Non-pigmented ciliary epithelial cell (primary cell): ENCODE measurements at regions not wholly inside any gene's neighbourhood (a gene's known extent, or its start where the extent isn't known, plus 50 kb on each side); places are given as distances from the start of the nearest gene placed in this dataset.

ENCODE experiments used
- DNase-seq: peaks from one replicate; pipeline ENCODE4 v3.0.0-alpha.2; 2010; ENCODE audit warnings: low read depth

DNA sequence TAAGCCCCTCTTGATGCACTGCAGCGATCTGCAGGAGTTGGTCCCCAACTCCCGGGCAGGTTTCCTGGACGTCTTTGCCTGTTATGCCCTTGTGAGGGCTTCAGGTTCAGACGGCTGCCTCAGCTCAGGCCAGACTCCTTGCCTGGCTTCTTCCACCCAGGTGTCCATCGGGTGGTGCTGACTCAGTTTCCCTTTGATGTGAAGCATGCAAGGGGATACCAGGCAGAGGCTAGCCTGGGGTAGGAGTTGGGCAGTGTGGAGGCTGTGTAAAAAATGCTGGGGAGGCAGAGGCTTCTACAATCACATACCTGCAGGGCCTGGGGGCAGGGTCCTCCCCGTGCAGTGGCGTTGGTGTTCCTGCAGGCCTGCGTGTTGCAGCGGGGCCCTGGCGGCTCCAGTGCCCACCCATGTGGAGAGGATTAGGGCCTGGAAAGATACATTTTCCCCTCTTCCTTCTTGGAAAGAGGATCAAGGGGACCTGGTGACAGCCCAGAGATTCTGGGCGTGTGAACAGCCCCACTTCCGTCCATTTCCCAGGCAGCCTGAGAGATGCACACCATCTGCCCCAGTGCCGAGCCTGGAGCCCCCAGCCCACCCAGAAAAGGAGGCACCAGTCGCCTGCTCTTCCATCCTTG, 338.3 kb downstream of the DYSF start:
- no peak for DNase-seq

DNA sequence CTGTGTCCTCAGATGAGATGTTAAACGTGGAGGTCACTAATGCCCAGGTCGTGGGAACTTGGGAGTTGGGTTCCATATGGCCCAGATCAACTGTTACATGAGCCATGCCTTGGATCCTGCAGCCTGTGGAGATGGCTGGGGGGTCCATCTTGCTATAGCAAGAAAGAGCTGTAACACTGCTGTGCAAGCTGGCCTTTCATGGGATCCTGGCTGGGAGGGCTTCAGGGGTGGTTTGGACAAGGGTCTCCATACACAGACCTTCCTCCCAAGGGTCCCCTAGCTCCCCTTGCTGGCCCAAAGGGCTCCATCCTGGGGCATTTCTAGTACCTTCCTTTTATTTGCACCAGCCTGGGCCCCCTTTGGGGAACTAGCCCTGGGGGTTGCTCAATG, 337.7 kb downstream of the DYSF start:
- DNase-seq = no peak

DNA sequence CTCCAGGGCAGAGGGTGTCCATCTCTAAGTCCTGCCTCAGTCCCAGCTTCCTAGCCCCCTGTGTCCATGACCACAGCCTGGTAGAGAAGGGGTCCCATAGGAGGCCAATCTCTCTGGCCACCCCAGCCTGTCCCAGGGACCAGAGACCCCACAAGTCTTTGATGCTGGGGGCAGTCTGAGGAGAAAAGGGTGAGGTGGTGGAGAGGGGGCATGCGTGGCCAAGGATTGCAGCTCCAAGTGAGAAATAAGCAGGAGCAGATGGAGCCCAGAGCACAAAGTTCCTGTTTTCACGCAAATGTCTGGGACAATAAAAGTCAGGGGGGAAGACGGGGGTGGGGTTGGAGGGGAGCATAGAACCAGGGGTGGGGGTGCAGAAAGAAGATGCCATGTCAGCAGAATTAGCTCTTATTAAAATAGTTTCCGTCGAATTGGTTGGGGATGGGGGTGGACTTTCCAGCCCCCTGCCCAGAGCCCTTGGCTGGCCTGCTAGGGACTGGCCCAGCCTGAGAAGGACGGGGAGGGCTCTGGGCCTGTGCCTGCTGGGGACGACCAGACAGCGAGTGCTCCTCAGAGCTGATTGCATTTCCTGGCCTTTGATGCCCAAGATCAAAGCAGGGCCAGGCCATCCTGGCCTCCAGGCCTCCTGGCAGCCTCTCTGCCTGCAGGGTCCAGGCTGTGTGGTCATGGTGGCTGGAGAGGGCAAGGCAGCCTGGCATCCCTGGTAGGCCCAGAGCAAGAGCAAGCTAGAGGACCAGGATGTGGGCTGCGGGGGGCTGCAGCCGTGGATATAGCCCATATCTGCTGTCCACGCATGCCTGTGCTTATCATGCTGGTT, 337.1 kb downstream of the DYSF start:
- no peak for DNase-seq

- DNase-seq = no peak
Measured at GRCh38 chr2:71789556-71790204, 336.3 kb downstream of the DYSF start.

GRCh38 chr2:71788601-71789240, 335.4 kb downstream of the DYSF start:
- DNase-seq = no peak

- no peak for DNase-seq
Measured at GRCh38 chr2:71788186-71788525, 334.8 kb downstream of the DYSF start.

DNA sequence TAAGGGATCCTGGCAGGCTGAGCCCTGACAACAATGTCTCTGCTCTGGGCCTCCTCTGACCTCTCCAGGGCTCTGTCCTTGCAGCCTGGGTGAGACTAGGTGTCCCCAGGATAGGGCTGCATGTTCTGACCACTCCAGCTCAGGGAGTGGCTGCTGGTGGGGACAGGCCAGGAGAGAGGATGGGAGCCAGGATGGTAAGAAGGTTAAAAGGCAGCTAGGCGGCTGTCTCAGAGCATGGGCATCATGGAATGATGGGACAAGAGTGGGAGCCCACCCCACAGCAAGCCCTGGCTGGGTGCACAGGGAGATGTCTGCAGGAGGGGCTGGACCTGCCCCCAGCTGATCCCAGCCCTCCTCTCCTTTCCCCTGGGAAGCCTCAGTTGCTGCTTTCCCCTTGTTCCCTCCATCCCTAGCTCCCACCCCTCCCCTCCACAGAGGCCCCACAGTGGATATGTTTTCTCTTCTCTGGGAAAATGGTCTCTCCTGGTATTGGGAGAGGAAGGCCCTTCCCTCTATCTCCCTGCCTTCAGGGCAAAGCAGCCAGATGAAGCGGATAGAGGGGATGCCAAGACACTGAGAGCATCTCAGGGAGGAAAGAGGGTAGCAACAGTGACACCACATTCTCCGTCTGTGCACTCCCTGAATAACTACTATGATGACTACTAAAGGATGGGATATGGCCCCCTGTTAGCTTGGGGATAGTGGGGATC, 334.3 kb downstream of the DYSF start:
- no peak for DNase-seq

- DNase-seq = no peak
Measured at GRCh38 chr2:71787108-71787415, 333.7 kb downstream of the DYSF start.

DNA sequence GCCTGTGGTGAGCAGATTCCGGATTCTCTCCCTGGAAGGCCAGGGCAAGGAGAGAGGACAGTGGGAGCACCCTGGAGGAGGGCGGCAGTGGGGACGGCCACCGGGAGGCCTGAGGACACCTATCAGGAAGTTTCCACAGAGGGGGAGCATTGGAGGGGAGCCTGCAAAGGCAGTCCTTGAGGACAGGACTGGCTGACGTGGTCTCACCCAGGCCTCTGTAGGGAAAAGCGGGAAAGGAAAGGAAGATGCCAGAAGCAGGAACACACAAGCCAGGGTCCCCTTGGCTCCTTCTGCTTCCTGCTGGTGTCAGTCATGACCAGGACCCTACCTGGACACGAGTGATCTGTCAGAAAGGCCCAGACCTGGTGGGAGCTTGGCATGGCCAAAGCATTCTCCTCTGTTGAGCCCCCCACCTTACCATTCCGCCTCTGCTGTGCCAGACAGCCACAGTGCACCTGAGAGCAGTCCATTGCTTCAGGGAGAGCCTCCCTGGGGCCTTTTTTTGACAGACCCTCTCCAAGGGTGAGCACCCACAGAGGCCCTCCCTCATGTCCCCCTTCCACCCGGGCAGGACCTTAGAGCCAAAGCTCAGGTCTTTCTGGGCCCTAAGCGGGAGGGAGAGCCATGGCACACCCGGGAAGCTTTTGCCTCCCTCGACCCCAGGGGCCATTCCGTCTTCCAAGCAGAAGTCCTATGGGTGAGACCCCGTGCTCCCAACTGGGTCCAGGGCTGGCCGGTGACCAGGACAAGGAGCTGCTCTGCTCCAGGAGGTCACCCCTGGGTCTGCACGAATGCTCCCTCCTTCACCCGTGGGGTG, 333.1 kb downstream of the DYSF start:
- DNase-seq = no peak

- no peak for DNase-seq
Measured at GRCh38 chr2:71785516-71785981, 332.2 kb downstream of the DYSF start.

DNA sequence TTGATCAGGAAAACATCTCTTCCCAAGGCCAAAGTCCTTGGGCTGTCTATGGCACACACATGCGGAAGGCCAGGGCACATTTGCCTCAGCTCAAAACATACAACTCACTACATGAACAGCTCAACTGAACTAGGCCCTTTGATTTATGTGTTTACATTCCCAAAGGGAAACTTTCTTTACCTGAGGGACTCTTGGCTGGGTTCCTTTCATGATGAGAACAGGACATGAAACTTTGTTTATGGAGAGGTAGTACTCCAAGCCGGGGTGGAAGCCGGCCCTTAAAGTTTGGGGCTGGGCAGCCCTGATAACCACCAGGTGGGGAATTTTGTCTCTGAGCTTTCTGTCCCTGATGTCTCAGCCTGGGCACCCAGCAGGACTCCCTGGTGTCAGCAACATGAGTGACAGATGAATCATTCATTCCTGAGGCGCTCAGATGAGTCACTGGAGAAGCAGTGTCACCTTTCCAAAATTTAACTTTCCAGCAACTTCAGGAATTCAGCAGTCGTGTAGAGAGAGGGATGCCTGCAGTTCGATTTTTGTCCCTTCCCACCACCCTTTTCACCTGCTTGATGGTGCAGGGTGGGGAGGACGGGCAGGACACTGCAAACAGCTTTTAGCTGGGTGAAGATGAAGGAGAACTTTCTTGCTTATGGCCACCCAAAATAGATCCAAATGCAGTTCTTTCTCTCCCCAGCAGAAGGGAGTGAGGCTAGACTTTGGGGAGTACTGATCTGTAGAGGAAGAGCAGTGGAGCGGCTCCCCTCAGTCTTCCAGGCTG, 331.6 kb downstream of the DYSF start:
- no peak for DNase-seq

GRCh38 chr2:71783815-71784214, 330.5 kb downstream of the DYSF start:
- DNase-seq = no peak

- DNase-seq = no peak
Measured at GRCh38 chr2:71783215-71783614, 329.9 kb downstream of the DYSF start.

- no peak for DNase-seq
Measured at GRCh38 chr2:71782323-71782722, 329.0 kb downstream of the DYSF start.

GRCh38 chr2:71781695-71782228, 328.4 kb downstream of the DYSF start:
- DNase-seq = no peak

DNA sequence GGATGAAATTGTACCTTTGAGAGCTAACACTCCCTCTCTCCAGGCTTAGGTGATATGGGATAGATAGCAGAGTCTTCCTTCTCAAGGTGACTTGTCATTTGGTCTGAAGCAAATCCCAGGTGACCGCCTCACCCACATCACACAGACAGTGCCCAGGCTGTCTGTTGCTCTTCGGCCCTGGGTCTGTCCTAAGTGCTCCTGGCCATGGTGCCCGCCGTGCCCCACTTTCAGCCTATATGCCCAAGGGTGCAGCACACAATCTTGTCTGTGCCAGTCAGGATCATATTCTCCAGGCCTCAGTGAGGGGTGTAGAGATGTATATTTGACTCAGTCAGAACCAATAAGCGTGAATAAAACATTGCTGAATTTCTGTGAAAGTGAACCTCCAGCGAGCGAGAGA, 326.8 kb downstream of the DYSF start:
- no peak for DNase-seq

DNA sequence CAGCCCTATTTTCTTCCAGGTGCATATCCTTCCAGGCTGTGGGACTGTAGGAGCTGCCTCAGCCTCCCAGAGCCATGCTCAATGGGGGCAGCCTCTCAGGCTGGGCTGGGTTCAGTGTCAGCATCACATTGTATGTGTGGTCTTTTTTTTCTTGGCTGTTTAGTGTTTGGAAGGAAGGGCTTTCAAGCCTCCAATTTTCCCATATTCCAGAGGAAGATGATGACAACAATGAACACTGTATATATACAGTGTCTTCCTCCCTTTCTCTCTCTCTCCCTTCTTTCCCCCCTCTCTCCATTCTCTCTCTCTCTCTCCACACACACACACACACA, 326.4 kb downstream of the DYSF start:
- no peak for DNase-seq

DNA sequence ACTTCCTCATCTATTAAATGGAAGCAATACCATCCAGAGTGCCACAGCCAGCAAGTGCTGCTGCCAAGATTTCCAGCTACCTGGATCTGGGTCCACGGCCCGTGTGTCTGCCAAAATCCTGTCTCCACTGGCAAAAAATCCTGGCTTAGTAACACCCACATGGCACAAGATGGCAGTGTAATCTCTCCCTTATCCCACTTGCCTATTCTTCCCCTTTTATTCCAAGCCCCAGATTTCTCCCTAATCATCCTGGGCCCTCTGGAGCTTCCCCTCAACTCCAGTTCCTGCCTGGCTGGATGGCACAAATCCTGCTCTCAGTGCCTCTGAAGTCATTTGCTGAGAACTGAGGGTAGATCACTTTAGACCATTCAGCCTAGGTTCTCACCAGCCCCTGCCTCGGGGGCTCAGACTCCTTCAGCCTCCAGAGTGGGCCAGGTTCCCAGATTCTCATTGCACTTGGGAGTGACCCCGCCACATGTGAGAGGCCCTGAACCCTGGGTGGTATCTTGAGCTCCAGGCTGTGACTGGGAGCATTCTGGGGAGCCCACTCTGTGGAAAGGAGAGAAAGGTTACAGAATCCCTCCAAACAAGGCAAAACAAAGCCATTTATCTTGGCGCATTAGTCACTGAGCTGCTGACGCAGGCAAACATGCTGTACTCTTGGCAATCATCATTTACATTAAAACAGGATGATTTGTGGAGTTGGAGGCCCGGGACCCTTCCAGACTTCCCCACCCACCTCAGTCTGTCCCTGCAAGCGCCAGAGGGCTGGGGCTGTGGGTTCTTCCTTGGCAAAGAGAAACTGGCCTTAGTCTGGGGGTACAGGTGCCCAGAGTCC, 325.8 kb downstream of the DYSF start:
- DNase-seq = no peak

DNA sequence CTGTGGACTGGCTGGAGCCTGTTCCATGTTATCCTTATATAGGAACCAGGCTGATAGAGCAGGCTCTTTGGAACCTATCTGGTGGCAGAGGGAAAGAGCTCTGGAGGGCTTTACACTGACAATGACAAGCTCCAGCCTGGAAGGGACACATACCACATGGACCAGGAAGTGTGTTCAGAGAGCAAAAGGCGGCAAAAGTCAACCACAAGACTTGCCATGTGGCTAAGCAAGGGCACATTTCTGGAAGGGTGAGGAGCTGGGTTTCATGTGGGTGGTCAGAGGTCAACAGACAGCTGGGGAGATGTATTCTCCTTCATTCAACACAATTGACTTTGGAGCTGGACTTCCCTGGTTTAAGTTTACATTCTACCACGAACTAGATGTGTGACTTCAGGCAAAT, 325.2 kb downstream of the DYSF start:
- no peak for DNase-seq

- DNase-seq = no peak
Measured at GRCh38 chr2:71777946-71778345, 324.6 kb downstream of the DYSF start.
